ENCODE measurements at regions not wholly inside any gene's neighbourhood (a gene's known extent, or its start where the extent isn't known, plus 50 kb on each side); places are given as distances from the start of the nearest gene placed in this dataset.

DNA sequence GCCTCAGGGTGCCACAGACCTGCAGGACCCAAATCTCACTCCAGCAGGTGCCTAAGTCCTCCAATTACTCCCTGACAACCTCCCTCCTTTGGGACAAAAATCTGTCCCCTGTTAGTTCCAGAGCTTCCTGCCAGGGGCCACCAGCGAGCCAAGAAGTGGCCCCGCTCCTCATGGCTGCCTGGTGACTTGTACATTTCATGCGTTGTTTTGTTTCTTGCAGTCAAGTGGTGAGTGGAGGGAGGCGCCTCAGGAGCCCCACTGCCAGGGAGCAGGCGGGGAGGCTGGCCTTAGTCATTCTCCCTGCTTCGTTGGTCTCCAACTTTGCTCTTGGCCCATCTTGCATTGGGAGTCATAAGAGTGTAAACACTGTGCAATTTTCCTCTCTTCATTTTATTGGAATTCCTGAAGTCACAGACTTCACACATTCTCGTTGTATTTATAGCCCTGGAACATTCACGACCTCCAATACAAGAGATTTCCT is 81.3 kb downstream of the KCNF1 start:
- WGBS (ENCODE audit: low lambda C conversion rate), result 56% methylated on average over 8 of the region's 8 CpGs
- peaks cover 5% of the 10 kb centered on the region; the same call in 1 of the 2 replicates for H3K27me3 ChIP-seq (ENCODE audit: insufficient read depth)
- no peak overlapping the region for H3K9ac ChIP-seq
- POLR2A ChIA-PET, result no interaction called here
- H2AFZ ChIP-seq (ENCODE audit: low read depth), result no peak overlapping the region
- H3K36me3 ChIP-seq (replicated peaks in 1 of 2; ENCODE audit: control insufficient read depth in 1 of 2, insufficient read depth in 2 of 2, low read length in 1 of 2), result no peaks in the 10 kb centered on the region
- CTCF ChIA-PET, result interaction anchor here (1.7 kb wide), 1 partner anchor 131 kb away, joined by 4 read pairs; no protein-coding TSS in a partner anchor
- H3K79me2 ChIP-seq (ENCODE audit: insufficient read depth), result no peaks in the 10 kb centered on the region
- no peaks in the 10 kb centered on the region for H3F3A ChIP-seq (replicated peaks; ENCODE audit: insufficient read depth)
- no peaks in the 10 kb centered on the region for H3K9me2 ChIP-seq
- no peak overlapping the region for H3K4me2 ChIP-seq
- H3K4me1 ChIP-seq (ENCODE audit: control insufficient read depth in 1 of 2, insufficient read depth in 2 of 2, low read depth in 1 of 2, low read length in 1 of 2), result no peaks in the 10 kb centered on the region
- no peaks in the 10 kb centered on the region for H3K9me3 ChIP-seq
- no peak for DNase-seq
- no peak for TF ChIP-seq EZH2phosphoT487 (IDR thresholded peaks at IDR 0.05; ENCODE audit: borderline replicate concordance, low read depth)
- TF ChIP-seq GABPA (IDR thresholded peaks at IDR 0.05; ENCODE audit: low read depth), result no peak
- no peak for TF ChIP-seq JUND (IDR thresholded peaks at IDR 0.05)
- TF ChIP-seq, protein P1, sequence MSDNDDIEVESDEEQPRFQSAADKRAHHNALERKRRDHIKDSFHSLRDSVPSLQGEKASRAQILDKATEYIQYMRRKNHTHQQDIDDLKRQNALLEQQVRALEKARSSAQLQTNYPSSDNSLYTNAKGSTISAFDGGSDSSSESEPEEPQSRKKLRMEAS (IDR thresholded peaks at IDR 0.05; ENCODE audit: low read depth), result no peak
- no peak for TF ChIP-seq TEAD4 (IDR thresholded peaks at IDR 0.05; ENCODE audit: borderline replicate concordance, insufficient read depth)
- no peak for TF ChIP-seq RCOR1 (IDR thresholded peaks at IDR 0.05; ENCODE audit: low read length)
- no peak for TF ChIP-seq FOSL2 (IDR thresholded peaks at IDR 0.05; ENCODE audit: borderline replicate concordance, low read depth)
- TF ChIP-seq FOXJ3 (CRISPR knock-in tag; IDR thresholded peaks at IDR 0.05), result no peak
- no peak for TF ChIP-seq SIN3A (IDR thresholded peaks at IDR 0.05; ENCODE audit: borderline replicate concordance, low read depth, low read length)
- TF ChIP-seq, protein P2, sequence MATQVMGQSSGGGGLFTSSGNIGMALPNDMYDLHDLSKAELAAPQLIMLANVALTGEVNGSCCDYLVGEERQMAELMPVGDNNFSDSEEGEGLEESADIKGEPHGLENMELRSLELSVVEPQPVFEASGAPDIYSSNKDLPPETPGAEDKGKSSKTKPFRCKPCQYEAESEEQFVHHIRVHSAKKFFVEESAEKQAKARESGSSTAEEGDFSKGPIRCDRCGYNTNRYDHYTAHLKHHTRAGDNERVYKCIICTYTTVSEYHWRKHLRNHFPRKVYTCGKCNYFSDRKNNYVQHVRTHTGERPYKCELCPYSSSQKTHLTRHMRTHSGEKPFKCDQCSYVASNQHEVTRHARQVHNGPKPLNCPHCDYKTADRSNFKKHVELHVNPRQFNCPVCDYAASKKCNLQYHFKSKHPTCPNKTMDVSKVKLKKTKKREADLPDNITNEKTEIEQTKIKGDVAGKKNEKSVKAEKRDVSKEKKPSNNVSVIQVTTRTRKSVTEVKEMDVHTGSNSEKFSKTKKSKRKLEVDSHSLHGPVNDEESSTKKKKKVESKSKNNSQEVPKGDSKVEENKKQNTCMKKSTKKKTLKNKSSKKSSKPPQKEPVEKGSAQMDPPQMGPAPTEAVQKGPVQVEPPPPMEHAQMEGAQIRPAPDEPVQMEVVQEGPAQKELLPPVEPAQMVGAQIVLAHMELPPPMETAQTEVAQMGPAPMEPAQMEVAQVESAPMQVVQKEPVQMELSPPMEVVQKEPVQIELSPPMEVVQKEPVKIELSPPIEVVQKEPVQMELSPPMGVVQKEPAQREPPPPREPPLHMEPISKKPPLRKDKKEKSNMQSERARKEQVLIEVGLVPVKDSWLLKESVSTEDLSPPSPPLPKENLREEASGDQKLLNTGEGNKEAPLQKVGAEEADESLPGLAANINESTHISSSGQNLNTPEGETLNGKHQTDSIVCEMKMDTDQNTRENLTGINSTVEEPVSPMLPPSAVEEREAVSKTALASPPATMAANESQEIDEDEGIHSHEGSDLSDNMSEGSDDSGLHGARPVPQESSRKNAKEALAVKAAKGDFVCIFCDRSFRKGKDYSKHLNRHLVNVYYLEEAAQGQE (IDR thresholded peaks at IDR 0.05; ENCODE audit: low read depth, low read length), result no peak
- TF ChIP-seq RFX5 (IDR thresholded peaks at IDR 0.05; ENCODE audit: low read length), result no peak
- no peak for TF ChIP-seq SMC3 (IDR thresholded peaks at IDR 0.05; ENCODE audit: low read depth, low read length)
- no peak for TF ChIP-seq ELF1 (IDR thresholded peaks at IDR 0.05)
- TF ChIP-seq FOXM1 (IDR thresholded peaks at IDR 0.05; ENCODE audit: low read depth), result no peak
- TF ChIP-seq, protein P3, sequence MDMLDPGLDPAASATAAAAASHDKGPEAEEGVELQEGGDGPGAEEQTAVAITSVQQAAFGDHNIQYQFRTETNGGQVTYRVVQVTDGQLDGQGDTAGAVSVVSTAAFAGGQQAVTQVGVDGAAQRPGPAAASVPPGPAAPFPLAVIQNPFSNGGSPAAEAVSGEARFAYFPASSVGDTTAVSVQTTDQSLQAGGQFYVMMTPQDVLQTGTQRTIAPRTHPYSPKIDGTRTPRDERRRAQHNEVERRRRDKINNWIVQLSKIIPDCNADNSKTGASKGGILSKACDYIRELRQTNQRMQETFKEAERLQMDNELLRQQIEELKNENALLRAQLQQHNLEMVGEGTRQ (IDR thresholded peaks at IDR 0.05; ENCODE audit: borderline replicate concordance, low read depth, low read length), result no peak
- TF ChIP-seq, protein P4, sequence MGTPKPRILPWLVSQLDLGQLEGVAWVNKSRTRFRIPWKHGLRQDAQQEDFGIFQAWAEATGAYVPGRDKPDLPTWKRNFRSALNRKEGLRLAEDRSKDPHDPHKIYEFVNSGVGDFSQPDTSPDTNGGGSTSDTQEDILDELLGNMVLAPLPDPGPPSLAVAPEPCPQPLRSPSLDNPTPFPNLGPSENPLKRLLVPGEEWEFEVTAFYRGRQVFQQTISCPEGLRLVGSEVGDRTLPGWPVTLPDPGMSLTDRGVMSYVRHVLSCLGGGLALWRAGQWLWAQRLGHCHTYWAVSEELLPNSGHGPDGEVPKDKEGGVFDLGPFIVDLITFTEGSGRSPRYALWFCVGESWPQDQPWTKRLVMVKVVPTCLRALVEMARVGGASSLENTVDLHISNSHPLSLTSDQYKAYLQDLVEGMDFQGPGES (IDR thresholded peaks at IDR 0.05; ENCODE audit: low read depth, low read length), result no peak
- no peak for TF ChIP-seq MEF2A (IDR thresholded peaks at IDR 0.05; ENCODE audit: borderline replicate concordance, low read depth)
- H3K27ac ChIP-seq (ENCODE audit: low read depth in 2 of 2, low read length in 1 of 2), result no peak overlapping the region
- H4K20me1 ChIP-seq (ENCODE audit: insufficient read depth), result no peaks in the 10 kb centered on the region
- H3K4me3 ChIP-seq (ENCODE audit: low read depth in 2 of 2, low read length in 1 of 2), result no peak overlapping the region

Measured in SK-N-SH (cell line).